IMR-90 (cell line): ENCODE measurements at regions not wholly inside any gene's neighbourhood (a gene's known extent, or its start where the extent isn't known, plus 50 kb on each side); places are given as distances from the start of the nearest gene placed in this dataset.

ENCODE experiments used
- ATAC-seq: fragments of 200-7000 bp; cut with Tn5 transposase; 2 replicates; pipeline ENCODE4 v1.9.1; 2020; ENCODE audit warnings: low read depth, mild to moderate bottlenecking, moderate library complexity
- BruUV-seq: library from RNA; stranded (reverse); fragments of 400-500 nt; replicated peaks from 2 replicates; lab custom pipeline; 2021; lab: Mats Ljungman, UMichigan
- CTCF ChIA-PET: fragments of 300-600 bp; formaldehyde crosslinking; extraction: SDS; loops from one replicate; lab custom pipeline; 2021; ENCODE audit warnings: antibody characterized with exemption; lab: Yijun Ruan, JAX
- POLR2A ChIA-PET: fragments of 300-600 bp; sonication (Branson Sonifier 250); formaldehyde crosslinking; loops from one replicate; lab custom pipeline; 2022; ENCODE audit warnings: antibody characterized with exemption; ENCODE audit not compliant: unreplicated experiment; lab: Charles Lee
- DNase-seq: peaks from one replicate; pipeline ENCODE4 v3.0.0; 2013
- H2AFZ ChIP-seq: replicated peaks from 2 replicates; pipeline ENCODE3; 2013; ENCODE audit warnings: low read length, mild to moderate bottlenecking; ENCODE audit not compliant: poor library complexity
- H2AK5ac ChIP-seq: 2 replicates; pipeline ENCODE4 v1.6.1; 2013; ENCODE audit warnings: low read depth, low read length, inconsistent platforms
- H2AK9ac ChIP-seq: replicated peaks from 2 replicates; pipeline ENCODE3; 2013; ENCODE audit warnings: mild to moderate bottlenecking, low read depth, low read length, moderate library complexity; ENCODE audit not compliant: poor library complexity
- H2BK120ac ChIP-seq: 2 replicates; pipeline ENCODE4 v1.6.1; 2013; ENCODE audit warnings: low read depth, low read length, inconsistent platforms
- H2BK15ac ChIP-seq: 3 replicates; pipeline ENCODE4 v1.6.1; 2013; ENCODE audit warnings: low read depth, low read length, inconsistent platforms
- H2BK20ac ChIP-seq: 2 replicates; pipeline ENCODE4 v1.6.1; 2013; ENCODE audit warnings: low read depth, mild to moderate bottlenecking, inconsistent platforms, low read length, moderate library complexity
- H2BK5ac ChIP-seq: 2 replicates; pipeline ENCODE4 v1.6.1; 2013; ENCODE audit warnings: mild to moderate bottlenecking, low read depth, low read length, inconsistent platforms; ENCODE audit not compliant: poor library complexity, severe bottlenecking
- H3K14ac ChIP-seq: replicated peaks from 2 replicates; pipeline ENCODE4 v1.6.1; 2013; ENCODE audit warnings: low read depth, low read length, inconsistent platforms
- H3K18ac ChIP-seq: 2 replicates; pipeline ENCODE4 v1.6.1; 2013; ENCODE audit warnings: low read depth, low read length, control low read depth
- H3K23ac ChIP-seq: 2 replicates; pipeline ENCODE4 v1.6.1; 2013; ENCODE audit warnings: low read depth, low read length, inconsistent platforms
- H3K27ac ChIP-seq: 2 replicates; pipeline ENCODE4 v1.5.1; 2013; ENCODE audit warnings: mild to moderate bottlenecking, control low read depth, low read length; ENCODE audit not compliant: insufficient read depth
- H3K27me3 ChIP-seq: 2 replicates; pipeline ENCODE4 v1.6.1; 2013; ENCODE audit warnings: low read length; ENCODE audit not compliant: control insufficient read depth, insufficient read depth
- H3K36me3 ChIP-seq: 2 replicates; pipeline ENCODE4 v1.6.1; 2013; ENCODE audit warnings: low read length, mixed read lengths; ENCODE audit not compliant: control insufficient read depth, insufficient read depth
- H3K4ac ChIP-seq: 2 replicates; pipeline ENCODE4 v1.6.1; 2013; ENCODE audit warnings: low read depth, low read length, inconsistent platforms
- H3K4me1 ChIP-seq: 2 replicates; pipeline ENCODE4 v1.6.1; 2013; ENCODE audit warnings: low read length, mixed read lengths; ENCODE audit not compliant: control insufficient read depth, insufficient read depth
- H3K4me2 ChIP-seq: 2 replicates; pipeline ENCODE4 v1.6.1; 2013; ENCODE audit warnings: low read depth, mild to moderate bottlenecking, control low read depth, low read length, moderate library complexity
- H3K4me3 ChIP-seq: 2 replicates; pipeline ENCODE4 v1.5.1; 2013; ENCODE audit warnings: low read depth, mild to moderate bottlenecking, control low read depth, low read length, moderate library complexity; ENCODE audit not compliant: insufficient read depth
- H3K56ac ChIP-seq: 2 replicates; pipeline ENCODE4 v1.6.1; 2013; ENCODE audit warnings: low read length, inconsistent platforms; ENCODE audit not compliant: insufficient read depth; ENCODE audit errors: extremely low read depth
- H3K79me1 ChIP-seq, 2 experiments: 2 replicates each; pipeline ENCODE4 v1.6.1; 2013; ENCODE audit warnings: low read length in 2 of 2, inconsistent platforms in 1 of 2, low read depth in 1 of 2
- H3K9ac ChIP-seq: 2 replicates; pipeline ENCODE4 v1.6.1; 2013; ENCODE audit warnings: low read depth, low read length, control low read depth
- H3K9me1 ChIP-seq: 2 replicates; pipeline ENCODE4 v1.6.1; 2013; ENCODE audit warnings: low read length, inconsistent platforms; ENCODE audit not compliant: insufficient read depth
- H3K9me3 ChIP-seq: 2 replicates; pipeline ENCODE4 v1.6.1; 2013; ENCODE audit warnings: low read length; ENCODE audit not compliant: control insufficient read depth, insufficient read depth
- H4K20me1 ChIP-seq: 2 replicates; pipeline ENCODE4 v1.6.1; 2013; ENCODE audit warnings: low read length, inconsistent platforms; ENCODE audit not compliant: insufficient read depth
- H4K5ac ChIP-seq: 2 replicates; pipeline ENCODE4 v1.6.1; 2013; ENCODE audit warnings: mild to moderate bottlenecking, low read depth, low read length, control low read depth
- H4K8ac ChIP-seq, 2 experiments: 2 replicates each; pipeline ENCODE4 v1.6.1; 2013; ENCODE audit warnings: low read depth in 2 of 2, low read length in 2 of 2, control low read depth in 1 of 2, inconsistent platforms in 1 of 2
- H4K91ac ChIP-seq: 2 replicates; pipeline ENCODE4 v1.6.1; 2013; ENCODE audit warnings: low read depth, low read length, inconsistent platforms; ENCODE audit not compliant: insufficient read depth
- BHLHE40 ChIP-seq: fragments of 150-350 bp; IDR thresholded peaks from 2 replicates; pipeline ENCODE4 v1.6.1; 2016; ENCODE audit warnings: mild to moderate bottlenecking, low read depth, low read length
- CEBPB ChIP-seq: IDR thresholded peaks from 2 replicates; pipeline ENCODE4 v1.6.1; 2012; ENCODE audit warnings: low read depth, low read length, improper control_type of control experiment
- CHD1 ChIP-seq: IDR thresholded peaks from 2 replicates; pipeline ENCODE4 v1.6.1; 2012; ENCODE audit warnings: low read depth, low read length, improper control_type of control experiment
- FOS ChIP-seq: fragments of 150-350 bp; IDR thresholded peaks from 2 replicates; pipeline ENCODE4 v1.6.1; 2016; ENCODE audit warnings: low read depth, low read length
- MAFK ChIP-seq: IDR thresholded peaks from 2 replicates; pipeline ENCODE4 v1.6.1; 2012; ENCODE audit warnings: low read depth, low read length, improper control_type of control experiment
- MAZ ChIP-seq: IDR thresholded peaks from 2 replicates; pipeline ENCODE4 v1.6.1; 2012; ENCODE audit warnings: low read depth, mild to moderate bottlenecking, low read length, improper control_type of control experiment, moderate library complexity, borderline replicate concordance
- MXI1 ChIP-seq: IDR thresholded peaks from 2 replicates; pipeline ENCODE4 v1.6.1; 2012; ENCODE audit warnings: low read depth, mild to moderate bottlenecking, low read length, moderate library complexity, borderline replicate concordance
- NFE2L2 ChIP-seq: fragments of 150-350 bp; IDR thresholded peaks from 2 replicates; pipeline ENCODE4 v1.6.1; 2016; ENCODE audit warnings: low read depth, mild to moderate bottlenecking, low read length
- POLR2A ChIP-seq: IDR thresholded peaks from 2 replicates; pipeline ENCODE4 v1.6.1; 2012; ENCODE audit warnings: mild to moderate bottlenecking, low read depth, low read length
- RAD21 ChIP-seq: IDR thresholded peaks from 2 replicates; pipeline ENCODE4 v1.6.1; 2012; ENCODE audit warnings: low read length, improper control_type of control experiment
- RCOR1 ChIP-seq: IDR thresholded peaks from 2 replicates; pipeline ENCODE4 v1.6.1; 2012; ENCODE audit warnings: mild to moderate bottlenecking, low read length, improper control_type of control experiment; ENCODE audit not compliant: insufficient replicate concordance
- RFX5 ChIP-seq: IDR thresholded peaks from 2 replicates; pipeline ENCODE4 v1.8.0; 2012; ENCODE audit warnings: low read depth, mild to moderate bottlenecking, low read length, moderate library complexity
- SMC3 ChIP-seq: fragments of 150-350 bp; IDR thresholded peaks from 2 replicates; pipeline ENCODE4 v1.6.1; 2016; ENCODE audit warnings: low read depth, mild to moderate bottlenecking, antibody characterized with exemption, low read length, moderate library complexity
- dilution Hi-C: fragments of 300-500 bp; cut with HindIII; formaldehyde crosslinking; loops from one replicate; pipeline ENCODE4 v1.14.3; 2018; ENCODE audit warnings: low sequenced_read_pairs; ENCODE audit not compliant: unreplicated experiment
- in situ Hi-C: fragments of 300-500 bp; cut with MboI; formaldehyde crosslinking; loops from 3 replicates; pipeline ENCODE4 v1.14.3; 2019; ENCODE audit warnings: low sequenced_read_pairs, inconsistent platforms, mixed read lengths
- intact Hi-C: fragments of 100-400 bp; cut with micrococcal nuclease; formaldehyde crosslinking; loops from 2 replicates; pipeline ENCODE4 v1.10.0; 2022
- TF ChIP-seq, protein P1 (sequence below): fragments of 150-350 bp; IDR thresholded peaks from 2 replicates; pipeline ENCODE4 v1.6.1; 2017; ENCODE audit warnings: mild to moderate bottlenecking, antibody characterized with exemption, low read length, low read depth
- TF ChIP-seq, protein P2 (sequence below): conservative IDR thresholded peaks from 2 replicates; pipeline ENCODE4 v1.5.1; 2012; ENCODE audit warnings: mild to moderate bottlenecking, low read depth, low read length, improper control_type of control experiment
- TF ChIP-seq, protein P3 (sequence below): fragments of 150-350 bp; IDR thresholded peaks from 2 replicates; pipeline ENCODE4 v1.6.1; 2016; ENCODE audit warnings: low read depth, mild to moderate bottlenecking, low read length, moderate library complexity, borderline replicate concordance

DNA sequence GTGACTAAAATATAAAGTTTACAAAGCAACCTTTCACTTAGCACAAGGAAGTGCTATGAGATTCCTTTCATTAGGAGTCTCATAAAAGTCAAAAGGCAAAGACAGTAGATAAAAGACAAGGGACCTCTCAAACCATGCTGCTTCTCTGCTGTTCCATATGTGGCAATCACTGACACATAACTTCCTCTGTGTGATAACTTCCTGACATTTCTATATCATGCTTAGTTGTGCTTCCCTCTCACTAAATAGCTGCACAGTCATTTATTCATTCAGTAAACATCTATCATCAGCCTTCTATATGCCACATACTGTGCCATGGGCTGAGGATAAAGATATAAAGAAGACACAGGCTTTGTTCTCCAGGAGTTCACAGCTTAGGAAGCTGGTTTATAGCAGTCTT lies 214.8 kb upstream of the GRIK2 start:
- dilution Hi-C loops: no loop called here
- no peak overlapping the region for H2AFZ ChIP-seq

More for the DNA sequence above, 214.8 kb upstream of the GRIK2 start:
- Histone ChIP-seq H3K36me3 (no peaks in the 10 kb centered on the region), H3K9ac (no peak overlapping the region), H3K4me2 (no peak overlapping the region), H2BK120ac (no peak overlapping the region), H3K23ac (no peak overlapping the region), H4K8ac (no peak overlapping the region), H3K18ac (no peak overlapping the region), H2BK5ac (no peak overlapping the region), H3K9me3 (no peaks in the 10 kb centered on the region), H3K27me3 (no peaks in the 10 kb centered on the region), H3K9me1 (no peaks in the 10 kb centered on the region), H4K20me1 (no peaks in the 10 kb centered on the region), H3K56ac (no peak overlapping the region), H4K91ac (no peak overlapping the region), H2AK9ac (no peak overlapping the region), H3K27ac (no peak overlapping the region), H3K79me1 (no peaks in the 10 kb centered on the region), H2BK15ac (no peak overlapping the region), H2AK5ac (no peak overlapping the region), H4K5ac (no peak overlapping the region), H3K4ac (no peak overlapping the region), H3K4me3 (no peak overlapping the region), H3K4me1 (no peaks in the 10 kb centered on the region), H2BK20ac (no peak overlapping the region), H3K14ac (no peak overlapping the region)
- no peak for ATAC-seq
- CTCF ChIA-PET: no interaction called here
- in situ Hi-C loops (no loop called here), intact Hi-C loops (no loop called here)
- POLR2A ChIA-PET: no interaction called here
- no TSS peak for BruUV-seq
- TF ChIP-seq MAZ (no peak), CHD1 (no peak), CEBPB (no peak), NFE2L2 (no peak), RAD21 (no peak), POLR2A (no peak), FOS (no peak), MAFK (no peak), SMC3 (no peak), MXI1 (no peak), RFX5 (no peak), BHLHE40 (no peak), RCOR1 (no peak)
- TF ChIP-seq, protein P1, sequence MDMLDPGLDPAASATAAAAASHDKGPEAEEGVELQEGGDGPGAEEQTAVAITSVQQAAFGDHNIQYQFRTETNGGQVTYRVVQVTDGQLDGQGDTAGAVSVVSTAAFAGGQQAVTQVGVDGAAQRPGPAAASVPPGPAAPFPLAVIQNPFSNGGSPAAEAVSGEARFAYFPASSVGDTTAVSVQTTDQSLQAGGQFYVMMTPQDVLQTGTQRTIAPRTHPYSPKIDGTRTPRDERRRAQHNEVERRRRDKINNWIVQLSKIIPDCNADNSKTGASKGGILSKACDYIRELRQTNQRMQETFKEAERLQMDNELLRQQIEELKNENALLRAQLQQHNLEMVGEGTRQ: no peak
- TF ChIP-seq, protein P2, sequence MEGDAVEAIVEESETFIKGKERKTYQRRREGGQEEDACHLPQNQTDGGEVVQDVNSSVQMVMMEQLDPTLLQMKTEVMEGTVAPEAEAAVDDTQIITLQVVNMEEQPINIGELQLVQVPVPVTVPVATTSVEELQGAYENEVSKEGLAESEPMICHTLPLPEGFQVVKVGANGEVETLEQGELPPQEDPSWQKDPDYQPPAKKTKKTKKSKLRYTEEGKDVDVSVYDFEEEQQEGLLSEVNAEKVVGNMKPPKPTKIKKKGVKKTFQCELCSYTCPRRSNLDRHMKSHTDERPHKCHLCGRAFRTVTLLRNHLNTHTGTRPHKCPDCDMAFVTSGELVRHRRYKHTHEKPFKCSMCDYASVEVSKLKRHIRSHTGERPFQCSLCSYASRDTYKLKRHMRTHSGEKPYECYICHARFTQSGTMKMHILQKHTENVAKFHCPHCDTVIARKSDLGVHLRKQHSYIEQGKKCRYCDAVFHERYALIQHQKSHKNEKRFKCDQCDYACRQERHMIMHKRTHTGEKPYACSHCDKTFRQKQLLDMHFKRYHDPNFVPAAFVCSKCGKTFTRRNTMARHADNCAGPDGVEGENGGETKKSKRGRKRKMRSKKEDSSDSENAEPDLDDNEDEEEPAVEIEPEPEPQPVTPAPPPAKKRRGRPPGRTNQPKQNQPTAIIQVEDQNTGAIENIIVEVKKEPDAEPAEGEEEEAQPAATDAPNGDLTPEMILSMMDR: no peak
- TF ChIP-seq, protein P3, sequence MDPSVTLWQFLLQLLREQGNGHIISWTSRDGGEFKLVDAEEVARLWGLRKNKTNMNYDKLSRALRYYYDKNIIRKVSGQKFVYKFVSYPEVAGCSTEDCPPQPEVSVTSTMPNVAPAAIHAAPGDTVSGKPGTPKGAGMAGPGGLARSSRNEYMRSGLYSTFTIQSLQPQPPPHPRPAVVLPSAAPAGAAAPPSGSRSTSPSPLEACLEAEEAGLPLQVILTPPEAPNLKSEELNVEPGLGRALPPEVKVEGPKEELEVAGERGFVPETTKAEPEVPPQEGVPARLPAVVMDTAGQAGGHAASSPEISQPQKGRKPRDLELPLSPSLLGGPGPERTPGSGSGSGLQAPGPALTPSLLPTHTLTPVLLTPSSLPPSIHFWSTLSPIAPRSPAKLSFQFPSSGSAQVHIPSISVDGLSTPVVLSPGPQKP: no peak
- no peak for DNase-seq
